C4-2B (cell line): ENCODE measurements at regions not wholly inside any gene's neighbourhood (a gene's known extent, or its start where the extent isn't known, plus 50 kb on each side); places are given as distances from the start of the nearest gene placed in this dataset.

Source experiments
- H3K27ac ChIP-seq: fragments of 450-650 bp; 2 replicates; pipeline ENCODE4 v1.5.1; 2017
- ZFX ChIP-seq: fragments of 450-650 bp; IDR thresholded peaks from 2 replicates; pipeline ENCODE4 v1.6.1; 2017
- TF ChIP-seq, protein P1 (sequence below): fragments of 450-650 bp; conservative IDR thresholded peaks from 2 replicates; pipeline ENCODE4 v1.5.1; 2017; ENCODE audit warnings: mild to moderate bottlenecking

DNA sequence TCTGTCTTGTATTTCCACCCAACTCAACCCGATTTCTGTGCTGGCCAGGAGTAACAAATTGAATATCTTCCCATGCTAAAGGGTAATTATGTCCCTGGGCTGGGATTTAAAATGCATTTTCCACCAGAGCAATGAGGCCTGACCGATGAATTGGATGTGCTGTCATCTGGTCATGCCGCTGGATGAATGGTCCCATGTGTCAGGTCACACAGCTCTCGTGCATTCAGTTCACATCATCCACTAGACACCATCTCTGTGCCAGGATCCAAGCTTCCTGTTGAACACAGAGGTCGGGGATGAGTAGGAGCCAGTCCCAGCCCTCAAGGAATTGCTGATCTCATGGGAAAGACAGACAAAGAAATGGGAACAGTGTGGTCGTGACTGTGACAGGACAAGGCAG is 200.8 kb downstream of the ADRA2A start:
- TF ChIP-seq, protein P1, sequence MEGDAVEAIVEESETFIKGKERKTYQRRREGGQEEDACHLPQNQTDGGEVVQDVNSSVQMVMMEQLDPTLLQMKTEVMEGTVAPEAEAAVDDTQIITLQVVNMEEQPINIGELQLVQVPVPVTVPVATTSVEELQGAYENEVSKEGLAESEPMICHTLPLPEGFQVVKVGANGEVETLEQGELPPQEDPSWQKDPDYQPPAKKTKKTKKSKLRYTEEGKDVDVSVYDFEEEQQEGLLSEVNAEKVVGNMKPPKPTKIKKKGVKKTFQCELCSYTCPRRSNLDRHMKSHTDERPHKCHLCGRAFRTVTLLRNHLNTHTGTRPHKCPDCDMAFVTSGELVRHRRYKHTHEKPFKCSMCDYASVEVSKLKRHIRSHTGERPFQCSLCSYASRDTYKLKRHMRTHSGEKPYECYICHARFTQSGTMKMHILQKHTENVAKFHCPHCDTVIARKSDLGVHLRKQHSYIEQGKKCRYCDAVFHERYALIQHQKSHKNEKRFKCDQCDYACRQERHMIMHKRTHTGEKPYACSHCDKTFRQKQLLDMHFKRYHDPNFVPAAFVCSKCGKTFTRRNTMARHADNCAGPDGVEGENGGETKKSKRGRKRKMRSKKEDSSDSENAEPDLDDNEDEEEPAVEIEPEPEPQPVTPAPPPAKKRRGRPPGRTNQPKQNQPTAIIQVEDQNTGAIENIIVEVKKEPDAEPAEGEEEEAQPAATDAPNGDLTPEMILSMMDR: no peak
- no peak for TF ChIP-seq ZFX

DNA sequence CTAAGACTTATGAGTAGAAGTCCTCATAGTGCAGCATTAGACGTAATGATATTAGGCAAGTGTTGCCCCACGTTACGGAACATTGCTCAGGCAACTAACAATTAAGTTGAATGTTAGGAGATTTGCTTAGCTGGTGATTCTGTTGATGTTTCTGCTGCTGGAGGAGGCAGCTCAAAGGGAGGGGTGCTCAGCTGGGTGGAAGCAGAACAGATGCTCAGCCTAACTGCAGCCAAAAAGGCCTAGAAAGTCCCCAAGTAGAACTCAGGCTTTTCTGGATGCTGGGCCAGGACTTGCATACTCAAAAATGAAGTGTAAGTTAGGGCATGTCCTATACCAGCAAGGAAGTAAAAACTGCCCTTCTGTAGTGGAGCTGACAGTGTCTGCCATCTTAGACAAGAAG is 201.4 kb downstream of the ADRA2A start:
- TF ChIP-seq, protein P1: no peak
- no peak for TF ChIP-seq ZFX
- H3K27ac ChIP-seq: no peak overlapping the region

More for the DNA sequence above, 200.8 kb downstream of the ADRA2A start:
- no peak overlapping the region for H3K27ac ChIP-seq

DNA sequence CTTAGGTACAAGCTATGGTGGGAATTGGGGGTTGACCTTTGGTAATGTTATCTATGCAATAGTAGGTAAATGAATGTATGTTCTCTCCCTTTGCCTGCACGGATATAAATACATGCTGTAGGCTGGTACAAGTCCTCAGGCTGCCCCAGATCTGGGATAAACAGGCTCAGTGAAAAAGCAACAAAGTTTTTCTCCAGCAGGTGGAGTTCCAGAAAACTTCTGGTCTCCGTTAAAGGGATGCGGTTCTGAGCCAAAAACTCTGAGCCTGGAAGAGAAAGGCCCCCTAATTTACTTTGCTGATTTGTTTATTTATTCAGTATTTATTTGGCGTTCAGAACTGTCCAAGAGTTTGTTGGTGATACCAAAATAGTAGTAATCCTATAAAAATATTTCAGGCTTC is 204.7 kb downstream of the ADRA2A start:
- TF ChIP-seq, protein P1: peak; percentile 62
- TF ChIP-seq ZFX: no peak
- H3K27ac ChIP-seq: no peak overlapping the region

DNA sequence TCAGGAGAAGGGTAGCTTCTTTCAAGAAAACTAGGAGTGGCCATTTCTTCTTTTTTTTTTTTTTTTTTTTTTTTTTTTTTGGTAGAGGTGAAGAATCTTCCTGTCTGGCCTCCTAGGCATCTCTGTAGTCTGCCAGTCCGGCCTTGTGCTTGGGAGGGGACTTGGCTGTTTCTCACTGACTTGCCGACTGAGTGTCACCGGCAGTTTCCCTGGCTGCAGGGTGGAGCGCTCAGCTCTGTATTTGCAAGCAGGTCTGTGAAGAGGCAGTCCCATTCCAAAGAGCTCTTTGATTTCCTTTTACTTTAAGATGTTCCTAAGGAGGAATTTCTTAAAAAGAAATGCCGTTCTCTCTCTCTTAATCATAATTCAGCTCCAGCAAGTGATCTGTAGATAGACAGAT is 212.6 kb downstream of the ADRA2A start:
- H3K27ac ChIP-seq: no peak overlapping the region
- TF ChIP-seq, protein P1: no peak
- no peak for TF ChIP-seq ZFX

DNA sequence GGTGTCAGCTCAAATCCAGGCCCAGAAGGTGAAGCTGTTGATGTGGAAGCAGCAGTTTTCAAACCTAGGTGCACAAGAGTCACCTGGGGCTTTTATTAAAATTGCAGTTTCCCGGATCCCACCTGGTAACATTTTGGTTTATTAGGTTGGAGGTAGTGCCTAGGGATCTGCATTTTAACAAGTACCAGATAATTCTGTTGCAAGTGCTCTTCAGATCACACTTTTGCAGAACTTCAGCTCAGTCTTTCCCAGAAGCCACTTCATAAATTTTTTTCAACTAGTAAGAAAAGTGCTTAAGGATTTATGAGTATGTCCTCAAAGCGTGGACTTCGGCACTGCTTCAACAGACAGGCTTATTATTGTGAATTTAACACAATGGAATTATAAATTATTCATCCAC is 213.8 kb downstream of the ADRA2A start:
- TF ChIP-seq ZFX: no peak
- TF ChIP-seq, protein P1: no peak
- H3K27ac ChIP-seq: no peak overlapping the region

DNA sequence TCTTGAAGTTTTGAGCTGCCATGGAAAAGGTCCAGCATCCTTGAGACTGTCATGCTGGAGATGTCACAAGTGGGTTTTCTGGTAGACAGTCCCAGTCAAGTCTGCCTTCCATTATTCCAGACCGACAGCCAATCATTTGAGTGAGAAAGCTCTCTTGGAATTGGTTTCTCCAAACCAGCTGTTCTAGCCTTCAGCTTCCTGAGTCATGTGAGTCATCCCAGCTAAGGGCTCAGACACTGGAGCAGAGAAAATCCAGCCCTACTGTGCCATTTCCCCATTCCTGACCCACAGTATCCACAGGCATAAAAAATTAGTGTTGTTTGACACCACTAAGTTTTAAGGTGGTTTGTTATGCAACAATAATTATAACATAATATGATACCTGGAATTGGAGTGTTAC is 219.0 kb downstream of the ADRA2A start:
- no peak for TF ChIP-seq ZFX
- TF ChIP-seq, protein P1: no peak
- H3K27ac ChIP-seq: no peak overlapping the region

DNA sequence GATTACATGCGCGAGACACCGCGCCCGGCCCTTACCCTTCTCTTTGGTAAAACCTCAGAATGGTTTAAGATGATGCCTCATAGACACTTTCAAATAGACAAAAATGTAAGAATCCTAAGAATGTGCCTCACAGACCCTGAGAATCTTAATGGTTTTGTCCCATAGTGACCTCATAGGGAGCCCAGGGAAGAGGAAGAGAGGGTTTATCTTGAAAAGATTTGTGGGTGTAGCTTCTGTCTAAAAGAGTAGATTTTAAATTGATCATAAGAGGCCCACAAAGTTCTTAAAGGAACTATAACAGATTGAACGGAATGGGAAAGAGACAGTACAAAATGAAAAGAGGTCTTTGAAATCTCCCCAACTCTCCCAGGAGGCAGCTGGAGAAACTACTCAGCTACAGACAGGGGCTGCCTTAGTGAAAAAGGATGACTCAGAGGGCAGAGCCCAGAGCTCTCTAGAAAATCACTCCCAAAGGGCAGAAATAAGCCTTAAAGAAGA is 220.6 kb downstream of the ADRA2A start:
- H3K27ac ChIP-seq: no peak overlapping the region
- no peak for TF ChIP-seq ZFX
- TF ChIP-seq, protein P1: no peak
